HepG2 (cell line): ENCODE measurements at regions not wholly inside any gene's neighbourhood (a gene's known extent, or its start where the extent isn't known, plus 50 kb on each side); places are given as distances from the start of the nearest gene placed in this dataset.

ENCODE experiments used
- ARHGAP35 ChIP-seq: sonication (generic); formaldehyde crosslinking; IDR thresholded peaks from 2 replicates; pipeline ENCODE4 v1.9.0; 2022; ENCODE audit warnings: mild to moderate bottlenecking, inconsistent platforms, moderate library complexity, missing genetic modification reagents, borderline replicate concordance
- FOXM1 ChIP-seq: sonication (generic); formaldehyde crosslinking; IDR thresholded peaks from 2 replicates; pipeline ENCODE4 v1.5.0; 2020; ENCODE audit warnings: missing genetic modification reagents
- GATA4 ChIP-seq: sonication (generic); IDR thresholded peaks from 2 replicates; pipeline ENCODE4 v1.6.1; 2016; ENCODE audit warnings: antibody characterized with exemption, low read depth, borderline replicate concordance
- IKZF1 ChIP-seq: fragments of 450-650 bp; IDR thresholded peaks from 2 replicates; pipeline ENCODE4 v1.7.1; 2016
- JARID2 ChIP-seq: sonication (generic); formaldehyde crosslinking; IDR thresholded peaks from 2 replicates; pipeline ENCODE4 v1.8.1; 2023; ENCODE audit warnings: missing genetic modification reagents, inconsistent platforms; ENCODE audit not compliant: insufficient replicate concordance
- MYNN ChIP-seq: sonication (generic); formaldehyde crosslinking; IDR thresholded peaks from 2 replicates; pipeline ENCODE4 v1.4.0; 2020; ENCODE audit warnings: mild to moderate bottlenecking, low read depth, missing genetic modification reagents
- NFRKB ChIP-seq: fragments of 450-650 bp; IDR thresholded peaks from 2 replicates; pipeline ENCODE4 v1.6.1; 2017
- PHF8 ChIP-seq: sonication (generic); formaldehyde crosslinking; IDR thresholded peaks from 2 replicates; pipeline ENCODE4 v1.5.0; 2020; ENCODE audit warnings: missing genetic modification reagents
- RAD51 ChIP-seq: fragments of 450-650 bp; IDR thresholded peaks from 2 replicates; pipeline ENCODE4 v1.6.1; 2016; ENCODE audit warnings: borderline replicate concordance
- RFXAP ChIP-seq: sonication (generic); formaldehyde crosslinking; IDR thresholded peaks from 2 replicates; pipeline ENCODE4 v1.4.0; 2020; ENCODE audit warnings: missing genetic modification reagents, borderline replicate concordance
- SIN3A ChIP-seq: IDR thresholded peaks from 2 replicates; pipeline ENCODE4 v1.6.1; 2011; ENCODE audit warnings: low read depth, mild to moderate bottlenecking, control low read depth, low read length, borderline replicate concordance
- TCF7 ChIP-seq: sonication (generic); IDR thresholded peaks from 2 replicates; pipeline ENCODE4 v1.6.1; 2016; ENCODE audit warnings: antibody characterized with exemption, low read depth
- ZBTB8A ChIP-seq: sonication (generic); formaldehyde crosslinking; IDR thresholded peaks from 2 replicates; pipeline ENCODE4 v1.4.0; 2020; ENCODE audit warnings: mild to moderate bottlenecking, low read depth, missing genetic modification reagents, borderline replicate concordance
- ZNF251 ChIP-seq: sonication (generic); formaldehyde crosslinking; IDR thresholded peaks from 2 replicates; pipeline ENCODE4 v1.9.0; 2021; ENCODE audit warnings: mild to moderate bottlenecking, missing genetic modification reagents
- ZNF343 ChIP-seq: sonication (generic); formaldehyde crosslinking; IDR thresholded peaks from 2 replicates; pipeline ENCODE4 v1.4.0; 2020; ENCODE audit warnings: mild to moderate bottlenecking, missing genetic modification reagents
- ZNF558 ChIP-seq: sonication (generic); formaldehyde crosslinking; IDR thresholded peaks from 2 replicates; pipeline ENCODE4 v1.9.0; 2022; ENCODE audit warnings: mild to moderate bottlenecking, missing genetic modification reagents, borderline replicate concordance
- ZNF792 ChIP-seq: IDR thresholded peaks from 2 replicates; pipeline ENCODE4 v1.6.1; 2016
- TF ChIP-seq, protein P1 (sequence below): sonication (generic); formaldehyde crosslinking; IDR thresholded peaks from 2 replicates; pipeline ENCODE4 v1.4.0; 2020; ENCODE audit warnings: missing genetic modification reagents
- TF ChIP-seq, protein P2 (sequence below): fragments of 450-650 bp; IDR thresholded peaks from 2 replicates; pipeline ENCODE4 v1.6.1; 2017; ENCODE audit warnings: mild to moderate bottlenecking
- TF ChIP-seq, protein P3 (sequence below): sonication (generic); formaldehyde crosslinking; IDR thresholded peaks from 2 replicates; pipeline ENCODE4 v1.8.1; 2022; ENCODE audit warnings: mild to moderate bottlenecking, missing genetic modification reagents
- TF ChIP-seq, protein P4 (sequence below): sonication (generic); formaldehyde crosslinking; IDR thresholded peaks from 2 replicates; pipeline ENCODE4 v1.5.0; 2020; ENCODE audit warnings: mild to moderate bottlenecking, missing genetic modification reagents, borderline replicate concordance

DNA sequence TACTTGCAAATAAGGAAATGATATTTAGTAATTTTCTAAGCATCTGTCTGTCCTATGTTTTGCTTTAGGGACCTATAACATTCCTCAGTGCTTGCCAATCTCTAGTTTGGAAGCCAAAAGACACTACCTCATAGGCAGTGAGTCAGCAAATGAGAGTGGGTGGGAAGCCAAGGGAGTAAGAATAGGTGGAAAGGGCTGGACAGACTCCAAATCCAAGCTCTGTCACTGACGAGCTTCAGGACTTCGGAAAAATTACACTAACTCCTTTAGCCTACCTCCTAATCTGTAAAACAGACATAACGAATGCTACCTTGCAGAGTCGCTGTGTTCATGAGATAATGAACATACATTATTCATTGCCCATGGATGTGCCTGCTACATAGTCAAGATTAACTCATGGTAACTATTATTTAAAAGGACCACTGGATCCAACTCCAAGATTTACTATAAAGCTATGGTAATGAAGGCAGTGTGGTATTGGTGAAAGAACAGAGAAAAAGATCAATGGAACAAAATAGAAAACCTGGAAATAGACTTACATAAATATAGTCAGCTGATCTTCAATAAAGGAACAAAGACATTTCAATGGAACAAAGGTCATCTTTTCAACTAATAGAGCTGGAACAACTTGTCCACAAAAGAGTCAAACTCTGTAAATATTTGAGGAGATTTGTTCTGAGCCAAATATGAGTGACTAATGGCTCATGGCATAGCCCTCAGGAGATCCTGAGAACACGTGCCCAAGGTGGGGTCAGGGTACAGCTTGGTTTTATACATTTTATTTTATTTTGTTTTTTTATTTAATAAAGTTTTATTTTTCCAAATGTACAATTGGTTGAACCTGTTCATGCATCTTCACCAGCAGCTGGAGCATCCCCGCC, 64.1 kb downstream of the FAM50B start (continued):
- TF ChIP-seq, protein P1, sequence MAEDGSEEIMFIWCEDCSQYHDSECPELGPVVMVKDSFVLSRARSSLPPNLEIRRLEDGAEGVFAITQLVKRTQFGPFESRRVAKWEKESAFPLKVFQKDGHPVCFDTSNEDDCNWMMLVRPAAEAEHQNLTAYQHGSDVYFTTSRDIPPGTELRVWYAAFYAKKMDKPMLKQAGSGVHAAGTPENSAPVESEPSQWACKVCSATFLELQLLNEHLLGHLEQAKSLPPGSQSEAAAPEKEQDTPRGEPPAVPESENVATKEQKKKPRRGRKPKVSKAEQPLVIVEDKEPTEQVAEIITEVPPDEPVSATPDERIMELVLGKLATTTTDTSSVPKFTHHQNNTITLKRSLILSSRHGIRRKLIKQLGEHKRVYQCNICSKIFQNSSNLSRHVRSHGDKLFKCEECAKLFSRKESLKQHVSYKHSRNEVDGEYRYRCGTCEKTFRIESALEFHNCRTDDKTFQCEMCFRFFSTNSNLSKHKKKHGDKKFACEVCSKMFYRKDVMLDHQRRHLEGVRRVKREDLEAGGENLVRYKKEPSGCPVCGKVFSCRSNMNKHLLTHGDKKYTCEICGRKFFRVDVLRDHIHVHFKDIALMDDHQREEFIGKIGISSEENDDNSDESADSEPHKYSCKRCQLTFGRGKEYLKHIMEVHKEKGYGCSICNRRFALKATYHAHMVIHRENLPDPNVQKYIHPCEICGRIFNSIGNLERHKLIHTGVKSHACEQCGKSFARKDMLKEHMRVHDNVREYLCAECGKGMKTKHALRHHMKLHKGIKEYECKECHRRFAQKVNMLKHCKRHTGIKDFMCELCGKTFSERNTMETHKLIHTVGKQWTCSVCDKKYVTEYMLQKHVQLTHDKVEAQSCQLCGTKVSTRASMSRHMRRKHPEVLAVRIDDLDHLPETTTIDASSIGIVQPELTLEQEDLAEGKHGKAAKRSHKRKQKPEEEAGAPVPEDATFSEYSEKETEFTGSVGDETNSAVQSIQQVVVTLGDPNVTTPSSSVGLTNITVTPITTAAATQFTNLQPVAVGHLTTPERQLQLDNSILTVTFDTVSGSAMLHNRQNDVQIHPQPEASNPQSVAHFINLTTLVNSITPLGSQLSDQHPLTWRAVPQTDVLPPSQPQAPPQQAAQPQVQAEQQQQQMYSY (CRISPR knock-in tag) = peak; percentile 76
- TF ChIP-seq GATA4 = 0 out of 2 replicates have a peak, but pooled peaks have one; percentile 23
- TF ChIP-seq SIN3A = no peak
- TF ChIP-seq, protein P2, sequence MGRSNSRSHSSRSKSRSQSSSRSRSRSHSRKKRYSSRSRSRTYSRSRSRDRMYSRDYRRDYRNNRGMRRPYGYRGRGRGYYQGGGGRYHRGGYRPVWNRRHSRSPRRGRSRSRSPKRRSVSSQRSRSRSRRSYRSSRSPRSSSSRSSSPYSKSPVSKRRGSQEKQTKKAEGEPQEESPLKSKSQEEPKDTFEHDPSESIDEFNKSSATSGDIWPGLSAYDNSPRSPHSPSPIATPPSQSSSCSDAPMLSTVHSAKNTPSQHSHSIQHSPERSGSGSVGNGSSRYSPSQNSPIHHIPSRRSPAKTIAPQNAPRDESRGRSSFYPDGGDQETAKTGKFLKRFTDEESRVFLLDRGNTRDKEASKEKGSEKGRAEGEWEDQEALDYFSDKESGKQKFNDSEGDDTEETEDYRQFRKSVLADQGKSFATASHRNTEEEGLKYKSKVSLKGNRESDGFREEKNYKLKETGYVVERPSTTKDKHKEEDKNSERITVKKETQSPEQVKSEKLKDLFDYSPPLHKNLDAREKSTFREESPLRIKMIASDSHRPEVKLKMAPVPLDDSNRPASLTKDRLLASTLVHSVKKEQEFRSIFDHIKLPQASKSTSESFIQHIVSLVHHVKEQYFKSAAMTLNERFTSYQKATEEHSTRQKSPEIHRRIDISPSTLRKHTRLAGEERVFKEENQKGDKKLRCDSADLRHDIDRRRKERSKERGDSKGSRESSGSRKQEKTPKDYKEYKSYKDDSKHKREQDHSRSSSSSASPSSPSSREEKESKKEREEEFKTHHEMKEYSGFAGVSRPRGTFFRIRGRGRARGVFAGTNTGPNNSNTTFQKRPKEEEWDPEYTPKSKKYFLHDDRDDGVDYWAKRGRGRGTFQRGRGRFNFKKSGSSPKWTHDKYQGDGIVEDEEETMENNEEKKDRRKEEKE = no peak
- TF ChIP-seq PHF8 (CRISPR knock-in tag) = no peak
- TF ChIP-seq NFRKB = no peak
- no peak for TF ChIP-seq ARHGAP35 (CRISPR knock-in tag)
- TF ChIP-seq, protein P3, sequence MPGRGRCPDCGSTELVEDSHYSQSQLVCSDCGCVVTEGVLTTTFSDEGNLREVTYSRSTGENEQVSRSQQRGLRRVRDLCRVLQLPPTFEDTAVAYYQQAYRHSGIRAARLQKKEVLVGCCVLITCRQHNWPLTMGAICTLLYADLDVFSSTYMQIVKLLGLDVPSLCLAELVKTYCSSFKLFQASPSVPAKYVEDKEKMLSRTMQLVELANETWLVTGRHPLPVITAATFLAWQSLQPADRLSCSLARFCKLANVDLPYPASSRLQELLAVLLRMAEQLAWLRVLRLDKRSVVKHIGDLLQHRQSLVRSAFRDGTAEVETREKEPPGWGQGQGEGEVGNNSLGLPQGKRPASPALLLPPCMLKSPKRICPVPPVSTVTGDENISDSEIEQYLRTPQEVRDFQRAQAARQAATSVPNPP (CRISPR knock-in tag) = no peak
- TF ChIP-seq MYNN (CRISPR knock-in tag) = no peak
- TF ChIP-seq ZBTB8A (CRISPR knock-in tag) = no peak
- TF ChIP-seq FOXM1 = no peak
- peak; percentile 68 for TF ChIP-seq RAD51
- TF ChIP-seq ZNF251 (CRISPR knock-in tag) = no peak
- TF ChIP-seq TCF7 = peak; percentile 92
- TF ChIP-seq RFXAP (CRISPR knock-in tag) = no peak
- no peak for TF ChIP-seq ZNF558 (CRISPR knock-in tag)
- no peak for TF ChIP-seq IKZF1
- no peak; the same call in 1 of the 2 replicates for TF ChIP-seq ZNF792 (CRISPR knock-in tag)
- TF ChIP-seq JARID2 = no peak
- TF ChIP-seq, protein P4, sequence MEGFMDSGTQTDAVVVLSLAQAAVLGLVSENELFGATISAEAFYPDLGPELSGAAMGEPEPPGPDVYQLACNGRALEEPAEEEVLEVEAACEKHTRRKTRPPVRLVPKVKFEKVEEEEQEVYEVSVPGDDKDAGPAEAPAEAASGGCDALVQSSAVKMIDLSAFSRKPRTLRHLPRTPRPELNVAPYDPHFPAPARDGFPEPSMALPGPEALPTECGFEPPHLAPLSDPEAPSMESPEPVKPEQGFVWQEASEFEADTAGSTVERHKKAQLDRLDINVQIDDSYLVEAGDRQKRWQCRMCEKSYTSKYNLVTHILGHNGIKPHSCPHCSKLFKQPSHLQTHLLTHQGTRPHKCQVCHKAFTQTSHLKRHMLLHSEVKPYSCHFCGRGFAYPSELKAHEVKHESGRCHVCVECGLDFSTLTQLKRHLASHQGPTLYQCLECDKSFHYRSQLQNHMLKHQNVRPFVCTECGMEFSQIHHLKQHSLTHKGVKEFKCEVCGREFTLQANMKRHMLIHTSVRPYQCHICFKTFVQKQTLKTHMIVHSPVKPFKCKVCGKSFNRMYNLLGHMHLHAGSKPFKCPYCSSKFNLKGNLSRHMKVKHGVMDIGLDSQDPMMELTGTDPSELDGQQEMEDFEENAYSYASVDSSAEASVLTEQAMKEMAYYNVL (CRISPR knock-in tag) = peak; percentile 65; the same call in 1 of the 2 replicates
- no peak for TF ChIP-seq ZNF343 (CRISPR knock-in tag)
